GM11168 (cell line): ENCODE measurements at regions not wholly inside any gene's neighbourhood (a gene's known extent, or its start where the extent isn't known, plus 50 kb on each side); places are given as distances from the start of the nearest gene placed in this dataset.

Experiments used
- in situ Hi-C: fragments of 300-500 bp; cut with MboI; formaldehyde crosslinking; loops from one replicate; pipeline ENCODE4 v1.12.0; 2022; ENCODE audit warnings: low sequenced_read_pairs; ENCODE audit not compliant: unreplicated experiment

- in situ Hi-C loops = no loop called here
Observed at GRCh38 chr12:118682656-118683055, 298.7 kb upstream of the SRRM4 start.

DNA sequence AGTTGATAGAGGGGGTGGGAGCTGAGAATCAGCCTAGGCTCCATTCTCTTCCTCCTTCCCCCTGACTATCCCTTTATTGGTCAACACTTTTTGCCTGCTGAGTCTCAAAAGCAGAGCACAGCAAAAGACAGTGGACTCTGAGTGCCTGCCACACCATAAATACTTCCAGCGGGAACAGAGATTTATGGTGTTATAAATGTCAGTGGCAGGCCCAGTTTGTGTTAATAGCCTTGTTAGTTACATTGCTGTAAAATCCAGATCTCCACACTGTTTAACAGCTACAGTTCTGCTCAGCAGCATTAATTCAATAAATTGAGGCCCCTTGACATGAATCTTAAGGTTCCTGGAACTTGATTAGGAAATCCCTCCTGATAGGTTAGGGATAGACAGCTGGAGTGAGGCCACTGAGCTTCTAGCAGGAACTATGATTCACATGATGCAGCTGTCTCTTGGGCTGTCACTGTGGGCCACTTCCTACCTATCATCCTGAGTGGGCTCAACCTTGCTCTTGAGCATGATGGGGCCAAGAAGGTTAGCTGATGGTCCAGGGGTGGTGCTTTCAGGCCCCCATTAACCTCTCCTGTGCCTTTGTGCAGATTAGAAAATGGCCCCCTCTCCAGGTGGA lies 295.2 kb upstream of the SRRM4 start:
- in situ Hi-C loops = no loop called here

DNA sequence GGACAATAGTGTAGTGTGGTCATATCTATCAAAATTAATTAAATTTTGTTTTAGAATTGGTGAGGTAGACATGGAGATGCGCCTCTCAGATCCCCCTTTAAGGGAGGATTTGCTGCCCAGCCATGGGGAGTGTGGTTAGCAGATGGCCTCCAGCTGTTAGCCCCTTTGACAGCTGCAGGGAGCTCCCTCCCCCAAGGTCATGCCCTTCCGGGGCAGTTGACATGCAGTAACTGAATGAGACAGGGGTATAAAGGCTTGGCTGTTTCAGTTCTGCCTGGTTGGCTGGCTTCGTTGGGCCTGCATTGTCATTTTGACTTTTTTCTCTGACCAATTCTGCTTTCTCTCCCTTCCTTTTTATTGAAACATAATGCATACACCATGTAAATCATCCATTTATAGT lies 291.5 kb upstream of the SRRM4 start:
- in situ Hi-C loops = no loop called here

GRCh38 chr12:118690506-118690905 lies 290.8 kb upstream of the SRRM4 start:
- in situ Hi-C loops = no loop called here

- in situ Hi-C loops = no loop called here
Observed at GRCh38 chr12:118694128-118694775, 287.1 kb upstream of the SRRM4 start.

GRCh38 chr12:118704527-118705241 lies 276.7 kb upstream of the SRRM4 start:
- in situ Hi-C loops = no loop called here

GRCh38 chr12:118706437-118706836 lies 274.9 kb upstream of the SRRM4 start:
- in situ Hi-C loops = no loop called here

- in situ Hi-C loops = no loop called here
Observed at GRCh38 chr12:118709946-118710345, 271.4 kb upstream of the SRRM4 start.

DNA sequence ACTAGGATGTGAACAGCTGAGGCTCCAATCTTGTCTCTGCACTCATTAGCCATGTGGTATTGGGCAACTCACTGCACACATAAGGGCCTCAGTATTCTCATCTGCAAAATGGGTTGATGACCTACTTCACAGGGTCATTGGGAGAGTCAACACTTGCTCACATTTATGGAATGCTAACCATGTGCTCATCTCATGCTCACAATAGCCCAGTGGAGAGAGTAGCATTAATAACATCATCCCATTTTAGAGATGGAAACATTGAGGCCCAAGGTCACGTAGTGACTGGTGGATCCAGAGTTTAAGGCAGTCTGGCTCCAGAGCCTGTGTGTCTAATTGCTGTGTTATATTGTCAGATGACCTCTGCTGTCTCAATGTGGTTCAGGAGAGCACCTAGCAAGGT lies 270.2 kb upstream of the SRRM4 start:
- in situ Hi-C loops = no loop called here

DNA sequence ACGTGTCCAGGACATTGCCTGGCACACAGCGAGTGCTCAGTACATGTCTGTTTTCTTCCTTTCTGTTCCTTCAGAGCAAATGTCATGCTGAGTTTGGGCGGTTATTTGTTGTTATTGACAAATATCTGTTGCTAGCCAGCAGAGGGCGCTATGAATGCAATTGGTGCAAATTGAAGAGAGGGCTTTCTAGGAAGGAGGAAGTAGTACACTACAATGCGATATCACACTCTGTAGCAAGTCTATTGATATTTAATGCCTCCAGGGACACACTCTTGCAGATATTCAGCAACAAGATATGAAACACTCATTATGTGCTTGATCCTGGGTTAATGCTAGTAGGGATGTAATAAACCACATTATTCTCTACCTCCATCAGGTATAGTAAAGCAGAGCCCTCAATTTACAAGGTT lies 267.3 kb upstream of the SRRM4 start:
- in situ Hi-C loops = no loop called here

DNA sequence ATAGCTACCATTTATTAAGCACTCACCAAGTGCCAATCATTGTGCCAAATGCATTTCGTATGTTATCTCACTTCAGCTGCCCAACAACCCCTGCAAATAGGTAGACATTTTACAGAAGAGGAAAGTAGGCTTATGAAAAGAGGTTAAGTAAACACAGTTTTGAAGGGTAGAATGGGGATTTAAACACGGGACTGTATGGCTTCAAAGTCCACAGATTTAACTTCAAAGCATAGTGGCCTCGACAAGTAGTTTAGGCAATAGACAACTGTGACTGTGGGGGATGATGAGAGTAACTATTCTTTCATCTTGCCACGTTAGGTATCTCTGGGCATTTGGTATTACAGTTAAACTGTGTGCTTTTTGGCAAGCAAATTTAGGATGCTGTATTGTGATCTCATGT lies 266.8 kb upstream of the SRRM4 start:
- in situ Hi-C loops = no loop called here

DNA sequence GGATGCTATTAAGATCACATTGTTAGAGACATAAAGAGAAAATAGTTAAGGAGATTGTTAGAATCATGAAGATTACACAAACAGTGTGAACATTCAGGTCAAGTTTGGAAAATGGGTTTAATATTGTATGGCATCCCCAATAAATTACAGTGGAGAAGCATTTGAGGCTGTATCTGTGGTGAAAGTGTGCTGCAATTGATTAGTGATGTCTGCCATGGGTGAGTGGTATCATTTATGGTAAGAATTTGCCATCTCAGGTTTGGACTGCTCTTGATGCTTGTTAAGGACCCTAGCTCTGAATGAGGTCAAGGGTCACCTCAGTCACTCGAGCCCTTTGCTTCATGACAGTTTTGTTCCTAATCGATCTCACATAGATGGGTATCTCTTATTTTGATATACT lies 265.7 kb upstream of the SRRM4 start:
- in situ Hi-C loops = no loop called here

DNA sequence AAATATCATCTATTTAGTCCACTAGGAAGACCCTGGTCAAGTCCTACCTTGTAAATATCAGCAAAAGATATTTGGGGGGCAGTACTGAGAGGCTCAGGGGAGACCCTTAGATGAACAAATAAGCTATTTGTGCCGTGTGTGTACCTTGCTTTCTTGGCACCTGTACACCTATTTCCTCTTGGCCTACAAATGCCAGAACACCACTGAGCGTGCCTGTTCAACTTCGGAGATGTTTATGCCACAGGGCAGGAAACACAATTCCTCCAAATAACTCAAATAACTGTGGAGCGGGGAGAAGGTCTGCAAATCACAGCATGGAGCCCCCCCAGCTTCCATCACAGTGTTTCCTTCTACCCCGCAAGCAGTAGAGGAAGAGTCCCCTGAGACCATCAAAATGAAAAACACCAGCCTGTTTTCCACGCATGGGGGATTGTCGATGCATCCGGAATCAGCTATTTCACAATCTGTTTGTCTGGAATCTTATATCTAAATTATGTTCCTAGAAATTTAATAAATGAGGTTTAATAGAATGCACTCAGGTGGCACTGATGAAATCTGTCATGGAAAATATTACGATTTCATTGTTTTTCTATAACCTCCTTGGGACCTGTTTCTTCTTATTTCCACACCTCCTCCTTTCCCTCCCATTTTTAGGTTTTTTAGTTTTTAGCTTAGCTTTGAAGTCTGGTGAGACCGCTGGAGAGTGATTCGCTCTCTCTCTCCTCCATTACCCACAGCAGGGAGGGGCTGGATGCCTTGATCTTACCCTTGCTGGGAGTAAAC lies 254.0 kb upstream of the SRRM4 start:
- in situ Hi-C loops = no loop called here

DNA sequence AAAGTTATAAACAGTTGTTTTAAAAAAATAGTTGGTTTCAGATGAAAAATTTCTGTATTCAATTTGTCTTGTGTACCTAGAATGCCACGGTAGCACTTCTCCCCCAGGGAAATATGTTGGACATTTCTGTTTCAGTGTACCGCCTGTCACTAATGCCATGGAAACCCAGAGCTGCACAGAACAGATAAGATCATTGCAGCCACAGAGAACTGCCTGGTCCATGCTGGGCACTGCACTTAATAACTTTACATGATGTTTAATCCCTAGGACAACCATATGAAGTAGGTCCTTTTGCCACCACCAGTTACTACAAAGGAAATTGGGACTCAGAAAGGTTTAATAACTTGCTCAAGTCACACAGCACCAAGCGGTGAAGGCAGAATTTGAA lies 253.4 kb upstream of the SRRM4 start:
- in situ Hi-C loops = no loop called here

- in situ Hi-C loops = no loop called here
Observed at GRCh38 chr12:118734266-118734665, 247.1 kb upstream of the SRRM4 start.

GRCh38 chr12:118737985-118738540 lies 243.3 kb upstream of the SRRM4 start:
- in situ Hi-C loops = no loop called here

- in situ Hi-C loops = no loop called here
Observed at GRCh38 chr12:118741194-118741593, 240.1 kb upstream of the SRRM4 start.

- in situ Hi-C loops = no loop called here
Observed at GRCh38 chr12:118742431-118742830, 238.9 kb upstream of the SRRM4 start.

GRCh38 chr12:118743896-118744700 lies 237.2 kb upstream of the SRRM4 start:
- in situ Hi-C loops = no loop called here

- in situ Hi-C loops = no loop called here
Observed at GRCh38 chr12:118746176-118746575, 235.2 kb upstream of the SRRM4 start.
